ENCODE measurements at regions not wholly inside any gene's neighbourhood (a gene's known extent, or its start where the extent isn't known, plus 50 kb on each side); places are given as distances from the start of the nearest gene placed in this dataset.

GRCh38 chr6:92942549-92942948, 476.8 kb downstream of the EPHA7 start:
- no peak for DNase-seq

DNA sequence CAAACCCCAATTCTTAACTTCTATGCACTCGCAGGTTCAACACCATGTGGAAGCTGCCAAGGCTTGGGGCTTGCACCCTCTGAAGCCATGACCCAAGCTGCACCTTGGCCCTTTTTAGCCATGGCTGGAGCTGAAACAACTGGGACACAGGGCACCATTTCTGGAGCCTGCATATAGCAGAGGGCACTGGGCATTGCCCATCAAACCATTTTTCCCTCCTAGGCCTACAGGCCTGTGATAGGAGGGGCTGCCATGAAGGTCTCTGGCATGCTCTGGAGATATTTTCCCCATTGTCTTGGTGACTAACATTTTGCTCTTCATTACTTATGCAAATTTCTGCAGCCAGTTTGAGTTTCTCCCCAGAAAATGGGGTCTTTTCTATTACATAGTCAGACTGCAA, 484.7 kb downstream of the EPHA7 start:
- no peak for DNase-seq

GRCh38 chr6:92930171-92930570, 489.2 kb downstream of the EPHA7 start:
- no peak for DNase-seq

DNA sequence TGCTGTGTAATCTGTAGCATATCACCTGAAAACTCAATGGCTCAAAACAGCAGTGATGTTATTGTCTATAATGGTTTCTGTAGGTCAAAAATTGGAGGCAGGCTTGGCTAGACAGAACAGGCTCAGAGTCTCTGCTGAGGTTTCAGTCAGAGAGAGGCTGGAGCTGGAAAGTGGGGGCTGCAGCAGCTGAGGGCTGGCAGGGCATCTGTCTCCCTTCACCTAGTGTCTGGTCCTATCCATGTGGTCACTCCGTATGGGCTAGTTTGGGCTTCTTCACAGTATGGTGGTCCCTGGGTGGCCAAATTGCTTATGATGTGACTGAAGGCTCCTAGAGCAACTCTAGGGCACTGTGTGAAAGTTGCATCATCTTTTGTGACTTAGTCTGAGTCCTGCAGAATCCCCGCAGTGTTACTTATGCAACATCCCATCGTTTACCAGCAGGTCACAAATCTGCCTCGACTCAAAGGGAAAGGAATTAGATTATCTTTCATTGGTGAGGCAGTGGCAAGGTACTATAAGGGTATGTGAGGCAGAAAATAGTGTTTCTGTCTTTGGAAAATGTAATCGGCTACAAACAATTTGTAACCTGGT, 497.0 kb downstream of the EPHA7 start:
- no peak for DNase-seq

GRCh38 chr6:92915466-92915865, 503.9 kb downstream of the EPHA7 start:
- no peak for DNase-seq

- no peak for DNase-seq
Measured at GRCh38 chr6:92911301-92911700, 508.1 kb downstream of the EPHA7 start.

GRCh38 chr6:92910646-92911045, 508.7 kb downstream of the EPHA7 start:
- no peak for DNase-seq

DNA sequence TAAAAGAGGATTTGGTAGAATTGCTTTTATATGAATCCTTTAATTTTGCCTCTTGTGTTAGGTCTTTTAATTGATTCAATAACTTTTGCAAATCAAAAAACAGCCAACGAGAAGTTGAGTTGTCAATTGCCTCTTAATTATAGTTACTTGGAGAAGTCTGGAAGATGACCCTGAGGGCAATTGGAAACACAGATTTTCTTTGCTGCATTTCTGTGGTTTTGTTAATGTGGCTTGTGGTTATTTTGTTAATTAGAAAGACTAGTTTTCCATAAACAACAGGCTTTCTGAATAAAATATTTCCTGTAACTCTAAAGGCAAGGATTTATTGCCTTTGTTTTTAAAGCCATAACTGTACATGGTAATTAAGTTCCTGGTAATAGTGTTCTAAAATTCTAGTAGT, 513.0 kb downstream of the EPHA7 start:
- DNase-seq, result no peak

GRCh38 chr6:92893741-92894140, 525.6 kb downstream of the EPHA7 start:
- DNase-seq, result no peak

GRCh38 chr6:92892626-92893170, 526.7 kb downstream of the EPHA7 start:
- DNase-seq, result no peak

DNA sequence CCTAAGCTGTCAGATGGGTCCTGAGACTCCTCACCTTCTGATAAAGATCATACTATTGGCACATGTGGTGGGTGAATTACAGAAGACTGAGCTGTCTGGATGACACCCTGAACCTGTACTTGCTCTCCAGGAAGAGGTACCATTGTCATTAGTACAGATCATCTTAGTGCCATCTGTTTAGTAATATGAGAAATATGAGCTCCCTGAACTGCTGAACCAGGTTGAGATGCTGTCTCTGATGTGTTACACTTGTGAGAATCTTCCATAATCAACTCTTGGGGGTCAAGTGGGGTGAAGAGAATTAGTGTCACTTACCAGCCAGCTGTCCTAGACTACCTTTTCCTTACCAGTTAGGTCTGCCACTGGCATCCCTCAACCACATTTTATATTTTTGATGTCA, 531.0 kb downstream of the EPHA7 start:
- DNase-seq, result no peak

DNA sequence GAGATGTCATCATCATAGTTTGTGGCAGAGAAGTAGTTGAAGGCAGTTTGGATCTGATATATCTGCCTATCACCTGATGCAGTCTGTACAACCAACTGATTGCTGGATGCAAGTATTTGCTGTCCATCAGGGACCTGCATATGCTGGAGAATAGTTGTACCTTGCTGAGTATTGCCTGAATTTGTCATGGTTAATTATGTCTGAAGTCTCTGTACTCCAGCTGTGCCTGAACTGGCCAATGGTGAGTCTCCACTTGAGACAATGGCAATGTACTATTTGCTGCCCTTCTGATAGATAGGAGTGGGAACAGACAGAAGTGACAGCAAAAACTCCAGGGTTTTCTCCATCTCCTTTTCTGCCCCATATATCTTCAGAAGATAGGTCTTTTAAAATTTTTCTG, 531.5 kb downstream of the EPHA7 start:
- no peak for DNase-seq

DNA sequence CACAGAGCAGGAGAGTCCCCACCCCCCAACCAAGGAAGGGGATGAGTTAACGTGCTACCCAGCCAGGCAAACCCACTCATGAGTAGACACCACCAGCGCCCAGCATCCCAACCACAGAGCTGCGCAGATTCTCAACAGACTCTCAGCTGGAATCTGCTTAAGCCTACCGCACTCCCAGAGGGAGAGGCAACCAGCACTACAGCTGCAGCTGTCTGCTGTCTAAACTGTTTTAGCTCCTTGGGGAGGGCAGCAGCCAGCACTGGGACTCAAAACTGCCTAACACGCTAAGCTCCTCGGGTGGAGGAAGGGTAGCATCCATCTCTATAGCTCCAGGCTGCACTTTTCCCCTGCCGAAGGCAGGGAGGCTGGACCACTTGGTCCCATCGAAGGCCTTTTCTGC, 539.8 kb downstream of the EPHA7 start:
- DNase-seq, result no peak

GRCh38 chr6:92864966-92865555, 554.3 kb downstream of the EPHA7 start:
- DNase-seq, result no peak

GRCh38 chr6:92849636-92850035, 569.7 kb downstream of the EPHA7 start:
- no peak for DNase-seq

DNA sequence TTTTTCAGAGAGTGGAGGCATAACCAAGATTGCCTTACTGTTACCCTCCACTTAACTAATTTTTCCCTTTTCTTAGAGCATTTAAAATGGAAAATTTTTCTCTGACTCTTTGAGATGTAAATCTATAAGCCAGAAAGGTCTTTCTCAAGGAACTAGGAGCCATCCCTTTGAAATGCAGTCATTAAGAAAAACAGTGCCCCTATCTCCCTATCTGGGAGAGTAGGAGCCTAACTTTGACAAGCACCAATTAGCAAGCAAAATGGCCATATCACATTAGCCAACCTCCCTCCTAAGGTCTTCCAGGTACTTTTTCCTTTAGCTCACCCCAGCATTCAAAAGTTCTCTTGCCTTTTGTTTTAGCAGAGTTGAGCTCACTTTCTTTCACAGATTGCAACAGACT, 570.5 kb downstream of the EPHA7 start:
- no peak for DNase-seq

DNA sequence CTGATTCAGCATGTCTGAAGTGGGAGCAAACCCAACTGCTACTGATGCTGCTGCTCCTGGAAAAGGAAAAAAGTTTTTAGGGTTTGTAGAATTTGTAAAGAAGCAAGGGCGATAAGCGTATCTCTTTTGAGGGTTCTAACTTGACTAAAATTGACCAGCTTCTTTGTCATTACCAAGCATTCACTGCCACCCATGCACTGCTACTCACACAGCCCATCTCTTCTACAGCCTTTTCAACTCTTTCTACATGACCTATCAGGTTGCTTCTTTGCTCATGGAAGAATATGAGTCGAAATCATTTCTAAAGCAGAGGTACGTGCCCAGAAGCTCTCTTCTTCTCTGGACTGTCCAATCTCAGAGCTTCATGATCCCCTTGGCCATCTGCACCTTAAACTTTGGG, 570.9 kb downstream of the EPHA7 start:
- DNase-seq, result no peak

- DNase-seq, result no peak
Measured at GRCh38 chr6:92847988-92848387, 571.4 kb downstream of the EPHA7 start.

GRCh38 chr6:92840246-92840930, 579.0 kb downstream of the EPHA7 start:
- no peak for DNase-seq

- no peak for DNase-seq
Measured at GRCh38 chr6:92828788-92829187, 590.6 kb downstream of the EPHA7 start.

- no peak for DNase-seq
Measured at GRCh38 chr6:92827104-92827503, 592.3 kb downstream of the EPHA7 start.

DNA sequence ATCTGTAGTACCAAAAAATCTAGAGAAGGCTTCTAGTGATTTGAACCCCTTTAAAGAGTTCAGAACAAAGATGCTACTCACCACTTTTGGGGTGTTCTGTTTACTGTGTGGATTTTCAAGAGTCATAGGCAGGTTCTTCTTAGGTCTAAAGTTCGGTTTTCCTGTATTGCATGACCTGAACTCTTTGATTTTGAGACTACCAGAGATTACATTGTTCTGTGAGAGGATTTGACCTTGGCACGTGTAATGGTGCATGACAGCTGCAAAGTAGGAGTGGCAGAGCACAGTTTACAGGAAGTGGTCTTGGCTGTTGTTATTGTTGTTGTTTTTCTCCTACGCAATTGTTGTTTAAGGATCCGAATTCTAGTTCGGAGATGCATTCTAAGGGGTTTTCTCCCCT, 592.7 kb downstream of the EPHA7 start:
- no peak for DNase-seq

DNA sequence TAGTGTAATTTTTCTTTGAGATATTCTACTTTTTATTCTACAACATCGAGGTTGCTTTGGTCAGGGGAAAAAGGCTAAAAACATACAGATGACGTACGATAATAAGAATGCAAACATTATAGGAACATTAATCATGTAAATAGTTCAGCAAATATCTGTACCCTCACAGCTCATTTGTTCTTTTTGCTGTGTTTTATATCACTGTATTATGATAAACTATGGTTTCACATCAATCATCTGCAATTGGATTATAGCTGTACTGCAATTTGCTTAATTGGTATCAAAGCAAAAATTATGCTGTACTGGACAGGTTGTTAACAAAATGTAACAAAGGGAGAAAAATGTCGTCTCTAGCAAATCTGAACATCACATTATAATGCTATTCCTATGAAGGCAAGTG, 597.1 kb downstream of the EPHA7 start:
- no peak for DNase-seq

DNA sequence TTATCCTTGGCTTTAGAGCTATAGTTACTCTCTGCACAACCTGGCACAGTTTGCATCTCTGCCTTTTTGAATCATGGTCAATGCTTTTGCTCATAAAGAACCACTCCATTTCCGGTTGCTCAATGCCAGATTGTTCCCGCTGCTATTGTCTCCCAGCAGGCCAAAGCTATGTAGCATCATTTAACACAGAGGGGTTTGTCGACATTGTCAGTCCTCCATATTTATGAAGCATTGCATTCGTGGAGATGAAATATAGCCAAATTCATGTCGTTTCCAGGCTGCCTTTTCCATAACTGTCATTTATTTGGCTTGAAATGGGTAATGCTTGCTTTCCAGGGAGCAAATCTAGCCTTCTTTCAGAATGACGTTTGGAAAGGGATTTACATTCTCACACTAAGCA, 598.8 kb downstream of the EPHA7 start:
- DNase-seq, result no peak

GRCh38 chr6:92810913-92811312, 608.4 kb downstream of the EPHA7 start:
- DNase-seq, result no peak
